ENCODE measurements at regions not wholly inside any gene's neighbourhood (a gene's known extent, or its start where the extent isn't known, plus 50 kb on each side); places are given as distances from the start of the nearest gene placed in this dataset.

DNA sequence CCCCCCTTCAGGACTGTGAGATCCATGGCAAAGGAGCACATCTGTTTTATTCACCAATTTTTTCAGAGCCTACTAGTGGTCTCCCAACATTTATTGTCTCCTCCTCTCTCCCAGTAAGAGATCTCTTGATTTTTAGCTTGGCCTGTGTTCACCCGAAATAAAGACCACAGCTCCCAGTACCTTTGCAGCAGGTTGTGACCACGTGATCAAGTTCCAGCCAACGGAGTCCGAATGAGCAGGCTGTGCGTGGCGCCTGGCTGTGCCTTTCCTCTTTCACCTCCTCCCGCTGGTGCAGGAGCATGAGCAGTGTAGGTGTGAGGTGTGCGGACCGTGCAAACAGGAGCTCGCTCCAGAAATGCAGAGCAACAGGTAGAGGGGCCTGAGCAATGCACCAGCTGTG is 143.6 kb upstream of the GLI2 start (continued):
- TF ChIP-seq KDM1A (IDR thresholded peaks at IDR 0.05; ENCODE audit: borderline replicate concordance, low read length): no peak
- TF ChIP-seq HDAC2 (IDR thresholded peaks at IDR 0.05; ENCODE audit: borderline replicate concordance in 1 of 2, low read depth in 2 of 2, low read length in 2 of 2): no peak
